Neural cell (in vitro differentiated cells): ENCODE measurements at regions not wholly inside any gene's neighbourhood (a gene's known extent, or its start where the extent isn't known, plus 50 kb on each side); places are given as distances from the start of the nearest gene placed in this dataset.

ENCODE experiments used
- H2AFZ ChIP-seq: fragments of 200-600, 300-800 bp; sonication (generic), shearing (Covaris generic); 2 replicates; pipeline ENCODE4 v1.6.0; 2014; ENCODE audit warnings: low read depth, mild to moderate bottlenecking, antibody characterized with exemption, low read length, moderate library complexity
- H3F3A ChIP-seq: fragments of 200-600 bp; shearing (Covaris generic); 2 replicates; pipeline ENCODE4 v1.6.1; 2016; ENCODE audit warnings: mild to moderate bottlenecking, moderate library complexity, mixed read lengths, antibody characterized with exemption, low read length; ENCODE audit not compliant: insufficient read depth, poor library complexity, severe bottlenecking
- H3K27ac ChIP-seq: fragments of 200-600, 300-800 bp; sonication (generic), shearing (Covaris generic); 2 replicates; pipeline ENCODE4 v1.5.1; 2014; ENCODE audit warnings: mild to moderate bottlenecking, low read length, moderate library complexity
- H3K27me3 ChIP-seq: fragments of 300-800, 200-600 bp; sonication (generic), shearing (Covaris generic); 2 replicates; pipeline ENCODE4 v1.6.0; 2014; ENCODE audit warnings: mild to moderate bottlenecking, low read depth, low read length, moderate library complexity; ENCODE audit not compliant: insufficient read depth
- H3K36me3 ChIP-seq: fragments of 300-800, 200-600 bp; sonication (generic), shearing (Covaris generic); 2 replicates; pipeline ENCODE4 v1.5.1; 2014; ENCODE audit warnings: mild to moderate bottlenecking, antibody characterized with exemption, low read length, moderate library complexity; ENCODE audit not compliant: insufficient read depth
- H3K4me2 ChIP-seq: fragments of 300-800, 200-600 bp; sonication (generic), shearing (Covaris generic); 2 replicates; pipeline ENCODE4 v1.6.0; 2014; ENCODE audit warnings: mild to moderate bottlenecking, low read length
- H3K4me3 ChIP-seq: fragments of 300-800, 200-600 bp; sonication (generic), shearing (Covaris generic); 2 replicates; pipeline ENCODE4 v1.5.1; 2014; ENCODE audit warnings: mild to moderate bottlenecking, low read length, moderate library complexity
- H3K79me2 ChIP-seq: fragments of 200-600 bp; shearing (Covaris generic); replicated peaks from 2 replicates; pipeline ENCODE4 v1.6.0; 2014; ENCODE audit warnings: mild to moderate bottlenecking, low read length, moderate library complexity; ENCODE audit not compliant: insufficient read depth
- H3K9ac ChIP-seq: fragments of 300-800, 200-600 bp; sonication (generic), shearing (Covaris generic); 2 replicates; pipeline ENCODE4 v1.6.1; 2016; ENCODE audit warnings: mild to moderate bottlenecking, low read length, mixed read lengths
- H3K9me2 ChIP-seq: fragments of 200-600 bp; shearing (Covaris generic); 2 replicates; pipeline ENCODE4 v1.6.1; 2016; ENCODE audit warnings: mild to moderate bottlenecking, low read length, mixed read lengths; ENCODE audit not compliant: insufficient read depth
- H3K9me3 ChIP-seq: fragments of 200-600, 300-800 bp; sonication (generic), shearing (Covaris generic); 2 replicates; pipeline ENCODE4 v1.6.1; 2016; ENCODE audit warnings: mild to moderate bottlenecking, mixed run types, low read length, moderate library complexity, mixed read lengths
- H4K20me1 ChIP-seq: fragments of 200-600 bp; shearing (Covaris generic); 2 replicates; pipeline ENCODE4 v1.6.1; 2016; ENCODE audit warnings: mild to moderate bottlenecking, mixed run types; ENCODE audit not compliant: insufficient read depth
- EP300 ChIP-seq: fragments of 450-650 bp; conservative IDR thresholded peaks from 2 replicates; pipeline ENCODE4 v1.6.1; 2014; ENCODE audit warnings: antibody characterized with exemption, mild to moderate bottlenecking, moderate library complexity; ENCODE audit not compliant: poor library complexity, severe bottlenecking
- EZH2 ChIP-seq: fragments of 200-600, 300-800 bp; shearing (Covaris generic), sonication (generic); IDR thresholded peaks from 2 replicates; pipeline ENCODE4 v1.6.1; 2014; ENCODE audit warnings: antibody characterized with exemption, low read length, borderline replicate concordance, mild to moderate bottlenecking; ENCODE audit not compliant: insufficient read depth, poor library complexity, severe bottlenecking
- MXI1 ChIP-seq: fragments of 450-650 bp; conservative IDR thresholded peaks from 2 replicates; pipeline ENCODE4 v1.6.1; 2014; ENCODE audit warnings: antibody characterized with exemption, mild to moderate bottlenecking; ENCODE audit not compliant: poor library complexity, severe bottlenecking
- POLR2AphosphoS5 ChIP-seq: IDR thresholded peaks from 2 replicates; pipeline ENCODE4 v1.6.1; 2012
- RAD21 ChIP-seq: fragments of 450-650 bp; conservative IDR thresholded peaks from 2 replicates; pipeline ENCODE4 v1.6.1; 2014; ENCODE audit warnings: antibody characterized with exemption, mild to moderate bottlenecking, moderate library complexity
- SMC3 ChIP-seq: fragments of 450-650 bp; conservative IDR thresholded peaks from 2 replicates; pipeline ENCODE4 v1.6.1; 2014; ENCODE audit warnings: antibody characterized with exemption, mild to moderate bottlenecking, moderate library complexity; ENCODE audit not compliant: poor library complexity
- TAF1 ChIP-seq: IDR thresholded peaks from 2 replicates; pipeline ENCODE4 v1.6.1; 2012; ENCODE audit warnings: low read depth
- TF ChIP-seq, protein P1 (sequence below): fragments of 450-650 bp; IDR thresholded peaks from 2 replicates; pipeline ENCODE4 v1.5.1; 2014; ENCODE audit warnings: antibody characterized with exemption, mild to moderate bottlenecking, moderate library complexity; ENCODE audit not compliant: poor library complexity, severe bottlenecking
- TF ChIP-seq, protein P2 (sequence below): IDR thresholded peaks from 2 replicates; pipeline ENCODE4 v1.6.1; 2012; ENCODE audit warnings: borderline replicate concordance

DNA sequence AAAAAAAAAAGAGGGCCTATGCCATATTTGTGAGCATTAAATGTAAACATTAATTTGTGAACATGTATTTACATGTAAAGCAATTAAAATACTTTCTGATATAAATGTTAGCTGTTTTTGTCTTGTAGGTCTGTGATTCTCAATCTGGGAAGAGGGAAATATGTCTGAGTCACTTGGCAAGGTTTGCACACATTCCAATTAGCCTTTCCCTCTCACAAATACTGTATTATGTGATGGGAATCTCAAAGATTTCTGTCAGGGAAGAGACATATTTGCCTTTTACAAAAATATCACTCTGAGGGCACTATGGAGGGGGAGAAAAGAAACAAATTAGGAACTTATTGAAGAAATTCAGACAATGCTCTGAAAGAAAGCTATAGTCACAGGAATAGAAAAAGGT lies 483.6 kb downstream of the GBE1 start:
- no peak overlapping the region for H3K4me2 ChIP-seq
- H3K9me3 ChIP-seq, result no peaks in the 10 kb centered on the region
- H2AFZ ChIP-seq, result no peak overlapping the region
- no peaks in the 10 kb centered on the region for H3K36me3 ChIP-seq
- no peak overlapping the region for H3K9ac ChIP-seq
- no peaks in the 10 kb centered on the region for H3K79me2 ChIP-seq
- no peaks in the 10 kb centered on the region for H4K20me1 ChIP-seq
- TF ChIP-seq MXI1, result no peak
- TF ChIP-seq TAF1, result no peak
- no peak for TF ChIP-seq SMC3
- no peak for TF ChIP-seq EP300
- TF ChIP-seq, protein P1, sequence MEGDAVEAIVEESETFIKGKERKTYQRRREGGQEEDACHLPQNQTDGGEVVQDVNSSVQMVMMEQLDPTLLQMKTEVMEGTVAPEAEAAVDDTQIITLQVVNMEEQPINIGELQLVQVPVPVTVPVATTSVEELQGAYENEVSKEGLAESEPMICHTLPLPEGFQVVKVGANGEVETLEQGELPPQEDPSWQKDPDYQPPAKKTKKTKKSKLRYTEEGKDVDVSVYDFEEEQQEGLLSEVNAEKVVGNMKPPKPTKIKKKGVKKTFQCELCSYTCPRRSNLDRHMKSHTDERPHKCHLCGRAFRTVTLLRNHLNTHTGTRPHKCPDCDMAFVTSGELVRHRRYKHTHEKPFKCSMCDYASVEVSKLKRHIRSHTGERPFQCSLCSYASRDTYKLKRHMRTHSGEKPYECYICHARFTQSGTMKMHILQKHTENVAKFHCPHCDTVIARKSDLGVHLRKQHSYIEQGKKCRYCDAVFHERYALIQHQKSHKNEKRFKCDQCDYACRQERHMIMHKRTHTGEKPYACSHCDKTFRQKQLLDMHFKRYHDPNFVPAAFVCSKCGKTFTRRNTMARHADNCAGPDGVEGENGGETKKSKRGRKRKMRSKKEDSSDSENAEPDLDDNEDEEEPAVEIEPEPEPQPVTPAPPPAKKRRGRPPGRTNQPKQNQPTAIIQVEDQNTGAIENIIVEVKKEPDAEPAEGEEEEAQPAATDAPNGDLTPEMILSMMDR, result no peak
- no peaks in the 10 kb centered on the region for H3K9me2 ChIP-seq
- no peaks in the 10 kb centered on the region for H3K27me3 ChIP-seq
- H3F3A ChIP-seq, result no peaks in the 10 kb centered on the region
- no peak overlapping the region for H3K4me3 ChIP-seq
- no peak overlapping the region for H3K27ac ChIP-seq

DNA sequence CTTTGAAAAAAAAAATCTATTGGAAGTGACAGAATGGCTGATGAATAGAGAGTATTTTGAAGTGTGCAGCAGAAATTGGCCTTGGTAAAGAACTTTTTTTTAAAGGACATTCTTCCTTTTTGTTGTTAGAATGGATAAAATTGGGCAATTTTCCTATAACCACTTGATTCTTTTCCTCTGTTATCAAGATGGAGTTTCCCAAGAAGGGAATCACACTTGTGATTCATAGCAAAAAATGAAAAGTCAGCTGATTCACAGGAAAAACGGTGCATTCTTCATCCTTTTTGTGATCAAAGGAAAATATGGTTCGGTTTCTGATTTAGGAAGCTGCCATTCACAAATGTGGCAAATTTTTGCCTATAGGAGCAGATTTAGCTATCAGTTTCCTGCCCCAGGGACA lies 486.8 kb downstream of the GBE1 start:
- Histone ChIP-seq H3K9me2 (no peaks in the 10 kb centered on the region), H3K4me2 (no peak overlapping the region), H3K27me3 (no peaks in the 10 kb centered on the region), H3K4me3 (no peak overlapping the region), H3F3A (no peaks in the 10 kb centered on the region), H3K36me3 (no peaks in the 10 kb centered on the region), H3K9me3 (no peaks in the 10 kb centered on the region), H3K27ac (no peak overlapping the region), H4K20me1 (no peaks in the 10 kb centered on the region), H3K79me2 (no peaks in the 10 kb centered on the region), H2AFZ (no peak overlapping the region), H3K9ac (no peak overlapping the region)
- TF ChIP-seq, protein P1, result no peak
- TF ChIP-seq TAF1 (no peak), POLR2AphosphoS5 (no peak), EP300 (no peak), MXI1 (no peak)

DNA sequence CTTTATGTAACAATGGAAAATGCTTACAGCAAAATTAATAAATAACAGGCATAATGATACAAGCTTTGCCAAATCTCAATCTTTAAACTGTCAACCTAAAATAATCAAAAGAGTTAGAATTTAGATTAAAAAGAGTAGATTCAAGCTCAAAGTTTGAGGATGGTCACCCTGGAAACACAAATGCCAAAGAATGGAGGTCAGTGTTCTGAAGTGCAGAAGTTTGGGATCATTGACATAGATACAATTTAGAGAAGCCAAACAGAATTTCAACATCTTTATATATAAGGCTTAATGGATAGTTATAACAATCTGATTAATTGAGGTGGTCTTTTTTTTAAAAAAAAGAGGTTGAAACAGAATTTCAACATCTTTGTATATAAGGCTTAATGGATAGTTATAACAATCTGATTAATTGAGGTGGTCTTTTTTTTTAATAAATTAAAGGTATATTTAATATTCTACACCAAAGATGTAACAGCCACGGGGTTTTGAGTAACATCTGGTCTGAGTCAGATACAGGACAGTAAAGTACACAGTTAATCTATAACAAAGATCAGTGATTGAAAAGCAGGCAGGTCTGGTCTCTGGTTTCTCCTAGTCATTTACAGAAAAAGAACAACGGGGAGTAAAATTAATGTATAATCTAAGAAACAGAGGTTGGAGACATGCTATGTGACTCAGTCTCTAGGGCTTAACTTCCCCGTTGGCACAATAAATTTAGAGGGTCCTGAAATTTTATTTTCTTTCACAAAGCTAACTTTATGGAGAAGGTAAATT lies 490.7 kb downstream of the GBE1 start:
- TF ChIP-seq RAD21, result no peak
- TF ChIP-seq EZH2, result no peak
- TF ChIP-seq, protein P2, sequence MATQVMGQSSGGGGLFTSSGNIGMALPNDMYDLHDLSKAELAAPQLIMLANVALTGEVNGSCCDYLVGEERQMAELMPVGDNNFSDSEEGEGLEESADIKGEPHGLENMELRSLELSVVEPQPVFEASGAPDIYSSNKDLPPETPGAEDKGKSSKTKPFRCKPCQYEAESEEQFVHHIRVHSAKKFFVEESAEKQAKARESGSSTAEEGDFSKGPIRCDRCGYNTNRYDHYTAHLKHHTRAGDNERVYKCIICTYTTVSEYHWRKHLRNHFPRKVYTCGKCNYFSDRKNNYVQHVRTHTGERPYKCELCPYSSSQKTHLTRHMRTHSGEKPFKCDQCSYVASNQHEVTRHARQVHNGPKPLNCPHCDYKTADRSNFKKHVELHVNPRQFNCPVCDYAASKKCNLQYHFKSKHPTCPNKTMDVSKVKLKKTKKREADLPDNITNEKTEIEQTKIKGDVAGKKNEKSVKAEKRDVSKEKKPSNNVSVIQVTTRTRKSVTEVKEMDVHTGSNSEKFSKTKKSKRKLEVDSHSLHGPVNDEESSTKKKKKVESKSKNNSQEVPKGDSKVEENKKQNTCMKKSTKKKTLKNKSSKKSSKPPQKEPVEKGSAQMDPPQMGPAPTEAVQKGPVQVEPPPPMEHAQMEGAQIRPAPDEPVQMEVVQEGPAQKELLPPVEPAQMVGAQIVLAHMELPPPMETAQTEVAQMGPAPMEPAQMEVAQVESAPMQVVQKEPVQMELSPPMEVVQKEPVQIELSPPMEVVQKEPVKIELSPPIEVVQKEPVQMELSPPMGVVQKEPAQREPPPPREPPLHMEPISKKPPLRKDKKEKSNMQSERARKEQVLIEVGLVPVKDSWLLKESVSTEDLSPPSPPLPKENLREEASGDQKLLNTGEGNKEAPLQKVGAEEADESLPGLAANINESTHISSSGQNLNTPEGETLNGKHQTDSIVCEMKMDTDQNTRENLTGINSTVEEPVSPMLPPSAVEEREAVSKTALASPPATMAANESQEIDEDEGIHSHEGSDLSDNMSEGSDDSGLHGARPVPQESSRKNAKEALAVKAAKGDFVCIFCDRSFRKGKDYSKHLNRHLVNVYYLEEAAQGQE, result no peak
- TF ChIP-seq MXI1, result no peak
- no peak for TF ChIP-seq SMC3
- no peak for TF ChIP-seq POLR2AphosphoS5
- TF ChIP-seq, protein P1, result no peak
- no peak for TF ChIP-seq EP300
- no peak for TF ChIP-seq TAF1
- H4K20me1 ChIP-seq, result no peaks in the 10 kb centered on the region
- no peak overlapping the region for H3K4me2 ChIP-seq
- no peaks in the 10 kb centered on the region for H3K27me3 ChIP-seq
- H3K9me2 ChIP-seq, result no peaks in the 10 kb centered on the region
- no peak overlapping the region for H2AFZ ChIP-seq
- H3K9me3 ChIP-seq, result no peaks in the 10 kb centered on the region
- no peak overlapping the region for H3K9ac ChIP-seq
- H3K4me3 ChIP-seq, result no peak overlapping the region
- H3K27ac ChIP-seq, result no peak overlapping the region
- H3K79me2 ChIP-seq, result no peaks in the 10 kb centered on the region
- no peaks in the 10 kb centered on the region for H3K36me3 ChIP-seq
- no peaks in the 10 kb centered on the region for H3F3A ChIP-seq
